ENCODE measurements at regions not wholly inside any gene's neighbourhood (a gene's known extent, or its start where the extent isn't known, plus 50 kb on each side); places are given as distances from the start of the nearest gene placed in this dataset.

- no peaks in the 10 kb centered on the region for H3K27me3 ChIP-seq (ENCODE audit: control insufficient read depth in 1 of 2, insufficient read depth in 2 of 2, low read length in 2 of 2)
- no peak overlapping the region for H3K4me3 ChIP-seq (ENCODE audit: low read depth in 1 of 2, low read length in 2 of 2)
- 78 to 84% methylated on average over 3 of the region's 3 CpGs for WGBS, 2 donors
- no peaks in the 10 kb centered on the region for H3K4me1 ChIP-seq (ENCODE audit: control insufficient read depth in 2 of 2, insufficient read depth in 2 of 2, low read length in 1 of 2)
- no peak overlapping the region for H3K27ac ChIP-seq (ENCODE audit: low read depth in 2 of 2, low read length in 1 of 2)
- no peaks in the 10 kb centered on the region for H3K9me3 ChIP-seq (ENCODE audit: control insufficient read depth in 2 of 2, insufficient read depth in 1 of 2, low read depth in 1 of 2, low read length in 1 of 2)
- no peaks in the 10 kb centered on the region for H3K36me3 ChIP-seq (ENCODE audit: control insufficient read depth in 2 of 2, insufficient read depth in 2 of 2, low read length in 1 of 2)
Measured at GRCh38 chr10:64829888-64830412, 1308.7 kb downstream of the REEP3 start.

GRCh38 chr10:64830869-64831268, 1309.7 kb downstream of the REEP3 start:
- WGBS, 2 donors, result 45 to 63% methylated on average over 2 of the region's 2 CpGs
- no peaks in the 10 kb centered on the region for H3K27me3 ChIP-seq (ENCODE audit: control insufficient read depth in 1 of 2, insufficient read depth in 2 of 2, low read length in 2 of 2)
- no peak overlapping the region for H3K4me3 ChIP-seq (ENCODE audit: low read depth in 1 of 2, low read length in 2 of 2)
- H3K4me1 ChIP-seq (ENCODE audit: control insufficient read depth in 2 of 2, insufficient read depth in 2 of 2, low read length in 1 of 2), result no peaks in the 10 kb centered on the region
- no peak overlapping the region for H3K27ac ChIP-seq (ENCODE audit: low read depth in 2 of 2, low read length in 1 of 2)
- no peaks in the 10 kb centered on the region for H3K9me3 ChIP-seq (ENCODE audit: control insufficient read depth in 2 of 2, insufficient read depth in 1 of 2, low read depth in 1 of 2, low read length in 1 of 2)
- no peaks in the 10 kb centered on the region for H3K36me3 ChIP-seq (ENCODE audit: control insufficient read depth in 2 of 2, insufficient read depth in 2 of 2, low read length in 1 of 2)

- 87 to 90% methylated on average over 12 of the region's 12 CpGs for WGBS, 2 donors
- no peak overlapping the region for H3K4me3 ChIP-seq (ENCODE audit: low read depth in 1 of 2, low read length in 2 of 2)
- no peaks in the 10 kb centered on the region for H3K36me3 ChIP-seq (ENCODE audit: control insufficient read depth in 2 of 2, insufficient read depth in 2 of 2, low read length in 1 of 2)
- H3K9me3 ChIP-seq (ENCODE audit: control insufficient read depth in 2 of 2, insufficient read depth in 1 of 2, low read depth in 1 of 2, low read length in 1 of 2), result peaks cover 4% of the 10 kb centered on the region in 2 donors
- H3K27ac ChIP-seq (ENCODE audit: low read depth in 2 of 2, low read length in 1 of 2), result no peak overlapping the region
- no peaks in the 10 kb centered on the region for H3K27me3 ChIP-seq (ENCODE audit: control insufficient read depth in 1 of 2, insufficient read depth in 2 of 2, low read length in 2 of 2)
- no peaks in the 10 kb centered on the region for H3K4me1 ChIP-seq (ENCODE audit: control insufficient read depth in 2 of 2, insufficient read depth in 2 of 2, low read length in 1 of 2)
Measured at GRCh38 chr10:64840341-64840740, 1319.1 kb downstream of the REEP3 start.

- H3K9me3 ChIP-seq (ENCODE audit: control insufficient read depth in 2 of 2, insufficient read depth in 1 of 2, low read depth in 1 of 2, low read length in 1 of 2), result no peaks in the 10 kb centered on the region
- H3K27ac ChIP-seq (ENCODE audit: low read depth in 2 of 2, low read length in 1 of 2), result no peak overlapping the region
- H3K36me3 ChIP-seq (ENCODE audit: control insufficient read depth in 2 of 2, insufficient read depth in 2 of 2, low read length in 1 of 2), result no peaks in the 10 kb centered on the region
- WGBS, 2 donors, result 64 to 73% methylated on average over 2 of the region's 2 CpGs
- no peak overlapping the region for H3K4me3 ChIP-seq (ENCODE audit: low read depth in 1 of 2, low read length in 2 of 2)
- H3K4me1 ChIP-seq (ENCODE audit: control insufficient read depth in 2 of 2, insufficient read depth in 2 of 2, low read length in 1 of 2), result no peaks in the 10 kb centered on the region
- no peaks in the 10 kb centered on the region for H3K27me3 ChIP-seq (ENCODE audit: control insufficient read depth in 1 of 2, insufficient read depth in 2 of 2, low read length in 2 of 2)
Measured at GRCh38 chr10:64846700-64847099, 1325.5 kb downstream of the REEP3 start.

- no peaks in the 10 kb centered on the region for H3K27me3 ChIP-seq (ENCODE audit: control insufficient read depth in 1 of 2, insufficient read depth in 2 of 2, low read length in 2 of 2)
- H3K36me3 ChIP-seq (ENCODE audit: control insufficient read depth in 2 of 2, insufficient read depth in 2 of 2, low read length in 1 of 2), result no peaks in the 10 kb centered on the region
- H3K4me3 ChIP-seq (ENCODE audit: low read depth in 1 of 2, low read length in 2 of 2), result no peak overlapping the region
- WGBS, 2 donors, result 49 to 55% methylated on average over 2 of the region's 2 CpGs
- H3K27ac ChIP-seq (ENCODE audit: low read depth in 2 of 2, low read length in 1 of 2), result no peak overlapping the region
- H3K4me1 ChIP-seq (ENCODE audit: control insufficient read depth in 2 of 2, insufficient read depth in 2 of 2, low read length in 1 of 2), result no peaks in the 10 kb centered on the region
- no peaks in the 10 kb centered on the region for H3K9me3 ChIP-seq (ENCODE audit: control insufficient read depth in 2 of 2, insufficient read depth in 1 of 2, low read depth in 1 of 2, low read length in 1 of 2)
Measured at GRCh38 chr10:64855941-64856340, 1334.7 kb downstream of the REEP3 start.

GRCh38 chr10:64859911-64860310, 1338.7 kb downstream of the REEP3 start:
- no peaks in the 10 kb centered on the region for H3K9me3 ChIP-seq (ENCODE audit: control insufficient read depth in 2 of 2, insufficient read depth in 1 of 2, low read depth in 1 of 2, low read length in 1 of 2)
- H3K4me1 ChIP-seq (ENCODE audit: control insufficient read depth in 2 of 2, insufficient read depth in 2 of 2, low read length in 1 of 2), result peaks cover 0 to 2% of the 10 kb centered on the region in 2 donors
- no peaks in the 10 kb centered on the region for H3K36me3 ChIP-seq (ENCODE audit: control insufficient read depth in 2 of 2, insufficient read depth in 2 of 2, low read length in 1 of 2)
- WGBS, 2 donors, result 45 to 50% methylated on average over 2 of the region's 2 CpGs
- no peaks in the 10 kb centered on the region for H3K27me3 ChIP-seq (ENCODE audit: control insufficient read depth in 1 of 2, insufficient read depth in 2 of 2, low read length in 2 of 2)
- no peak overlapping the region for H3K27ac ChIP-seq (ENCODE audit: low read depth in 2 of 2, low read length in 1 of 2)
- H3K4me3 ChIP-seq (ENCODE audit: low read depth in 1 of 2, low read length in 2 of 2), result no peak overlapping the region

GRCh38 chr10:64863836-64864235, 1342.6 kb downstream of the REEP3 start:
- no peaks in the 10 kb centered on the region for H3K9me3 ChIP-seq (ENCODE audit: control insufficient read depth in 2 of 2, insufficient read depth in 1 of 2, low read depth in 1 of 2, low read length in 1 of 2)
- no peaks in the 10 kb centered on the region for H3K27me3 ChIP-seq (ENCODE audit: control insufficient read depth in 1 of 2, insufficient read depth in 2 of 2, low read length in 2 of 2)
- WGBS, 2 donors, result 79 to 85% methylated on average over 1 of the region's 1 CpG
- no peaks in the 10 kb centered on the region for H3K36me3 ChIP-seq (ENCODE audit: control insufficient read depth in 2 of 2, insufficient read depth in 2 of 2, low read length in 1 of 2)
- peaks cover 0 to 2% of the 10 kb centered on the region in 2 donors for H3K4me1 ChIP-seq (ENCODE audit: control insufficient read depth in 2 of 2, insufficient read depth in 2 of 2, low read length in 1 of 2)
- no peak overlapping the region for H3K27ac ChIP-seq (ENCODE audit: low read depth in 2 of 2, low read length in 1 of 2)
- no peak overlapping the region for H3K4me3 ChIP-seq (ENCODE audit: low read depth in 1 of 2, low read length in 2 of 2)

- no peak overlapping the region for H3K4me3 ChIP-seq (ENCODE audit: low read depth in 1 of 2, low read length in 2 of 2)
- 17 to 18% methylated on average over 4 of the region's 4 CpGs for WGBS, 2 donors
Measured at GRCh38 chr10:64867501-64867962, 1346.3 kb downstream of the REEP3 start.

GRCh38 chr10:64873088-64873487, 1351.9 kb downstream of the REEP3 start:
- Histone ChIP-seq H3K4me1 (ENCODE audit: control insufficient read depth in 2 of 2, insufficient read depth in 2 of 2, low read length in 1 of 2) (no peaks in the 10 kb centered on the region), H3K27ac (ENCODE audit: low read depth in 2 of 2, low read length in 1 of 2) (no peak overlapping the region), H3K9me3 (ENCODE audit: control insufficient read depth in 2 of 2, insufficient read depth in 1 of 2, low read depth in 1 of 2, low read length in 1 of 2) (no peaks in the 10 kb centered on the region), H3K36me3 (ENCODE audit: control insufficient read depth in 2 of 2, insufficient read depth in 2 of 2, low read length in 1 of 2) (no peaks in the 10 kb centered on the region), H3K27me3 (ENCODE audit: control insufficient read depth in 1 of 2, insufficient read depth in 2 of 2, low read length in 2 of 2) (no peaks in the 10 kb centered on the region), H3K4me3 (ENCODE audit: low read depth in 1 of 2, low read length in 2 of 2) (no peak overlapping the region)
- 39 to 48% methylated on average over 3 of the region's 3 CpGs for WGBS, 2 donors

More at GRCh38 chr10:64867501-64867962, 1346.3 kb downstream of the REEP3 start:
- no peaks in the 10 kb centered on the region for H3K9me3 ChIP-seq (ENCODE audit: control insufficient read depth in 2 of 2, insufficient read depth in 1 of 2, low read depth in 1 of 2, low read length in 1 of 2)
- H3K36me3 ChIP-seq (ENCODE audit: control insufficient read depth in 2 of 2, insufficient read depth in 2 of 2, low read length in 1 of 2), result no peaks in the 10 kb centered on the region
- no peaks in the 10 kb centered on the region for H3K27me3 ChIP-seq (ENCODE audit: control insufficient read depth in 1 of 2, insufficient read depth in 2 of 2, low read length in 2 of 2)
- no peak overlapping the region for H3K27ac ChIP-seq (ENCODE audit: low read depth in 2 of 2, low read length in 1 of 2)
- peaks cover 0 to 2% of the 10 kb centered on the region in 2 donors for H3K4me1 ChIP-seq (ENCODE audit: control insufficient read depth in 2 of 2, insufficient read depth in 2 of 2, low read length in 1 of 2)

GRCh38 chr10:64873959-64874358, 1352.8 kb downstream of the REEP3 start:
- H3K27me3 ChIP-seq (ENCODE audit: control insufficient read depth in 1 of 2, insufficient read depth in 2 of 2, low read length in 2 of 2), result no peaks in the 10 kb centered on the region
- no peaks in the 10 kb centered on the region for H3K36me3 ChIP-seq (ENCODE audit: control insufficient read depth in 2 of 2, insufficient read depth in 2 of 2, low read length in 1 of 2)
- no peaks in the 10 kb centered on the region for H3K9me3 ChIP-seq (ENCODE audit: control insufficient read depth in 2 of 2, insufficient read depth in 1 of 2, low read depth in 1 of 2, low read length in 1 of 2)
- H3K4me3 ChIP-seq (ENCODE audit: low read depth in 1 of 2, low read length in 2 of 2), result no peak overlapping the region
- WGBS, 2 donors, result 81 to 83% methylated on average over 2 of the region's 2 CpGs
- no peak overlapping the region for H3K27ac ChIP-seq (ENCODE audit: low read depth in 2 of 2, low read length in 1 of 2)
- H3K4me1 ChIP-seq (ENCODE audit: control insufficient read depth in 2 of 2, insufficient read depth in 2 of 2, low read length in 1 of 2), result no peaks in the 10 kb centered on the region

Measured in esophagus (tissue), 2 donors.